ENCODE measurements at regions not wholly inside any gene's neighbourhood (a gene's known extent, or its start where the extent isn't known, plus 50 kb on each side); places are given as distances from the start of the nearest gene placed in this dataset.

DNA sequence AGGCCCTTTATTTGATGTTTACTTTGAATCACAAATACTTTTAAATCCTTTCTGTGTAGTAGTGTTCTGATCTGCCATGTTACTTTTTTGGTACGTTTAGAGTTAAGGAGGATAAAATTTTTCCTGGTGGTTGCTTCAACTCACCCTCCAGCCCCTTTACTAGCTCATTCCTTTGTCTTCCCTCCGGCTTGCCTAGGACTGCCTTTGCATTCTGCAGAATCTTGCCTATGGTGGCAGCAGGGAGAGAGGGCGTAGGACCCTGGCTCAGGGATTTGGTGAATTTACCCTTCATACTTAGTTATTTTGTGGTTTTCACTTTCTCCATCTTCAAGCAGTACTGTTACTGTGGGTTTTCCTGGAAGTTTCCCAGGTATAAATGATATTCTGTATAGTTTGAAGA lies 833.5 kb downstream of the XPNPEP1 start:
- no peak overlapping the region for H3K27ac ChIP-seq (ENCODE audit: low read depth, low read length)
- ChIA-PET CTCF (ENCODE audit: partially characterized antibody) (no interaction called here), POLR2A (ENCODE audit: partially characterized antibody) (no interaction called here)
- intact Hi-C loops (cut with micrococcal nuclease), result no loop called here
- H3K27me3 ChIP-seq (ENCODE audit: insufficient read depth, low read length), result no peaks in the 10 kb centered on the region
- Mint-ChIP-seq H3K36me3 (no peaks in the 10 kb centered on the region), H3K4me3 (no peak overlapping the region), H3K9me3 (peaks cover 0 to 14% (median 2%) of the 10 kb centered on the region in 8 donors), H3K4me1 (no peaks in the 10 kb centered on the region), H3K27me3 (no peaks in the 10 kb centered on the region), H3K27ac (no peak overlapping the region)
- H3K36me3 ChIP-seq (ENCODE audit: insufficient read depth, low read length), result no peaks in the 10 kb centered on the region
- H3K4me3 ChIP-seq (ENCODE audit: low read length in 2 of 2), result no peak overlapping the region
- peaks cover 0 to 6% of the 10 kb centered on the region in 2 donors for H3K9me3 ChIP-seq (ENCODE audit: control insufficient read depth in 1 of 2, low read length in 2 of 2)
- no peaks in the 10 kb centered on the region for H3K4me1 ChIP-seq (ENCODE audit: insufficient read depth, low read length)
- DNase-seq, result no peak

DNA sequence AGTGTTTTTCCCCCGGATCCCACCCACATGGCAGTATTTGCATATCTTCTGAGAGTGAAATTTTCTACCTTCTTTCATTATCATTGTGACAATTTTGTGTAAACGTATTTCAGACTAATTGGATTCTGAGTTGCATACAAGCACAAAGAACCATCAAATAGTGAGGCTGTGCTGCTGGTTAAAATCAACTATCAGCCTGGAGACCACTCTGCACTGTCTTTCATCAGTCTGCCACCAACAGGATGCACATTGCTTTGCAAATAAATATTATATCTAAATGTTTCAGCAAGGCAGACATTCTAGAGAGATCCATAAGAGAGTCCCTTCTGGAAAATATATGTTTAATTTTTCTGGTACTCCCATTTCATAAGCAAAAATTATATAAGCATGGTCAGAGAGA lies 851.8 kb downstream of the XPNPEP1 start:
- no peaks in the 10 kb centered on the region for H3K36me3 ChIP-seq (ENCODE audit: insufficient read depth, low read length)
- H3K4me1 ChIP-seq (ENCODE audit: insufficient read depth, low read length), result no peaks in the 10 kb centered on the region
- H3K27ac Mint-ChIP-seq, result no peak overlapping the region
- POLR2A ChIA-PET (ENCODE audit: partially characterized antibody), result no interaction called here
- no peak overlapping the region for H3K4me3 Mint-ChIP-seq
- H3K9me3 ChIP-seq (ENCODE audit: control insufficient read depth in 1 of 2, low read length in 2 of 2), result no peaks in the 10 kb centered on the region
- H3K36me3 Mint-ChIP-seq, result no peaks in the 10 kb centered on the region
- no peaks in the 10 kb centered on the region for H3K27me3 Mint-ChIP-seq
- H3K27me3 ChIP-seq (ENCODE audit: insufficient read depth, low read length), result no peaks in the 10 kb centered on the region
- CTCF ChIA-PET (ENCODE audit: partially characterized antibody), result no interaction called here
- no peak for DNase-seq
- H3K4me1 Mint-ChIP-seq, result no peaks in the 10 kb centered on the region
- H3K4me3 ChIP-seq (ENCODE audit: low read length in 2 of 2), result no peak overlapping the region
- H3K27ac ChIP-seq (ENCODE audit: low read depth, low read length), result no peak overlapping the region
- peaks cover 0 to 8% (median 2%) of the 10 kb centered on the region in 8 donors for H3K9me3 Mint-ChIP-seq
- intact Hi-C loops (cut with micrococcal nuclease), result no loop called here

DNA sequence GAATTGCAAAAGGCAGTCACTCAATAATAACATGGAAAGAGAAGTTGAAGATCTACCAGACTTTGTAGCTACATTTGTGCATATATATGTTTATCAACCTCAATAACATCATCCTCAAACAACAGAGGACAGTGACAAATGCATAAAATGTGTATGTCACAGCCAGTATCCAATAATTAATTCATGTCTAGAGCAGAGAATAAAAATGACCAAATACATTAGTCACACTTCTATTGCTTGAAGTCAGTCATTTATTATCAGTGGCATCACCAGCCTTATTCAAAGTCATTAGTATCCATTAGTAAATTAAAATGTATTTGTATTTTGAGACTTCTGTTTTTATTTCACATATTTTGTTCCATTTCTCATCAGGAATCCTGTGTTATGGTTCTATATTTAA lies 852.8 kb downstream of the XPNPEP1 start:
- H3K4me3 ChIP-seq (ENCODE audit: low read length in 2 of 2), result no peak overlapping the region
- H3K9me3 Mint-ChIP-seq, result peaks cover 0 to 8% (median 4%) of the 10 kb centered on the region in 8 donors

DNA sequence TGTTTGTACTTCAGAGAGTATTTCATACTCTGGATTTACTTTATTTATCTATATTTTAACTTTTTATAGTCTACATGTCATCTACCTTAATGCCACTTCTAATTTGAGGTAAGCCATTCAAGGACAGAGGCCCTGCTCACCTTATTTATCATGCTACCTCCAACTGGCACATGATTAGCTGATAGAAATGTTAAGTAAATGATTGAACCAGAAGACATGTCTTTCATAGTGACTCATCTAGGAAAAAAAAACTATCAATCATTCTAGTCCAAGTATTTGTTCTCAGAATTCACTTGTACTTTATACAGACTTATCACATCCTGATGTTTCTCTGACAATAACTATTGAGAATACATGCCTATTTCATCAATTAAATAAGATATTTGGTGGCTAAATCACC lies 856.3 kb downstream of the XPNPEP1 start:
- intact Hi-C loops (cut with micrococcal nuclease), result no loop called here
- H3K27me3 Mint-ChIP-seq, result no peaks in the 10 kb centered on the region
- DNase-seq, result no peak
- Histone ChIP-seq H3K27me3 (ENCODE audit: insufficient read depth, low read length) (no peaks in the 10 kb centered on the region), H3K27ac (ENCODE audit: low read depth, low read length) (no peak overlapping the region), H3K4me3 (ENCODE audit: low read length in 2 of 2) (no peak overlapping the region), H3K36me3 (ENCODE audit: insufficient read depth, low read length) (no peaks in the 10 kb centered on the region), H3K4me1 (ENCODE audit: insufficient read depth, low read length) (no peaks in the 10 kb centered on the region), H3K9me3 (ENCODE audit: control insufficient read depth in 1 of 2, low read length in 2 of 2) (no peaks in the 10 kb centered on the region)
- CTCF ChIA-PET (ENCODE audit: partially characterized antibody), result no interaction called here
- POLR2A ChIA-PET (ENCODE audit: partially characterized antibody), result no interaction called here
- no peak overlapping the region for H3K27ac Mint-ChIP-seq
- no peak overlapping the region for H3K4me3 Mint-ChIP-seq
- no peaks in the 10 kb centered on the region for H3K4me1 Mint-ChIP-seq
- no peaks in the 10 kb centered on the region for H3K36me3 Mint-ChIP-seq
- H3K9me3 Mint-ChIP-seq, result peaks cover 0 to 14% (median 6%) of the 10 kb centered on the region in 8 donors

More for the DNA sequence above, 852.8 kb downstream of the XPNPEP1 start:
- CTCF ChIA-PET (ENCODE audit: partially characterized antibody), result no interaction called here
- DNase-seq, result no peak
- intact Hi-C loops (cut with micrococcal nuclease), result no loop called here
- H3K36me3 Mint-ChIP-seq, result no peaks in the 10 kb centered on the region
- Histone ChIP-seq H3K36me3 (ENCODE audit: insufficient read depth, low read length) (no peaks in the 10 kb centered on the region), H3K27me3 (ENCODE audit: insufficient read depth, low read length) (no peaks in the 10 kb centered on the region), H3K9me3 (ENCODE audit: control insufficient read depth in 1 of 2, low read length in 2 of 2) (no peaks in the 10 kb centered on the region), H3K27ac (ENCODE audit: low read depth, low read length) (no peak overlapping the region), H3K4me1 (ENCODE audit: insufficient read depth, low read length) (no peaks in the 10 kb centered on the region)
- POLR2A ChIA-PET (ENCODE audit: partially characterized antibody), result no interaction called here
- H3K4me1 Mint-ChIP-seq, result no peaks in the 10 kb centered on the region
- H3K4me3 Mint-ChIP-seq, result no peak overlapping the region
- no peak overlapping the region for H3K27ac Mint-ChIP-seq
- no peaks in the 10 kb centered on the region for H3K27me3 Mint-ChIP-seq

DNA sequence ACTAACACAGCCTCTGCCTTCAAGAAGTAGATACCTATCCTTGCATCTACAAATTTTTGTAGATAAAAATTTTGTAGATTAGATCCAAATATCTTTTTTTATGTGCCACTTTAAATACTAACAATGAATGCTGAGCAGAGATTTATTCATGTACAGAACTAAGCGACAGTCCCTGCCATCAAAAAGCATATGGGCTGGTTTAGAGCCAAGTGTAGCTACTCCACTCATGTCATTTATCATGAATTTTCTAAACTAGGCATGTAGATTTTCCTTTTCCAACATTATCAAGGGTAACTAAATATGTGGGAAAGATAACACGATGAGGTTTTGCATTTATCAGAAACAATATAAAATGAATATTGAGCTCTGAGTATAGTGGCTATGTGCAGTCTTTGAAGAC lies 857.5 kb downstream of the XPNPEP1 start:
- Histone ChIP-seq H3K4me3 (ENCODE audit: low read length in 2 of 2) (no peak overlapping the region), H3K36me3 (ENCODE audit: insufficient read depth, low read length) (no peaks in the 10 kb centered on the region), H3K27me3 (ENCODE audit: insufficient read depth, low read length) (no peaks in the 10 kb centered on the region), H3K9me3 (ENCODE audit: control insufficient read depth in 1 of 2, low read length in 2 of 2) (no peaks in the 10 kb centered on the region), H3K27ac (ENCODE audit: low read depth, low read length) (no peak overlapping the region), H3K4me1 (ENCODE audit: insufficient read depth, low read length) (no peaks in the 10 kb centered on the region)
- no peak for DNase-seq
- Mint-ChIP-seq H3K27ac (no peak overlapping the region), H3K36me3 (no peaks in the 10 kb centered on the region), H3K9me3 (peaks cover 0 to 14% (median 5%) of the 10 kb centered on the region in 8 donors), H3K4me3 (no peak overlapping the region), H3K4me1 (no peaks in the 10 kb centered on the region), H3K27me3 (no peaks in the 10 kb centered on the region)
- intact Hi-C loops (cut with micrococcal nuclease), result no loop called here
- CTCF ChIA-PET (ENCODE audit: partially characterized antibody), result interaction anchor here (0.9 kb wide), 1 partner anchor 13 kb away, joined by 3 read pairs; no protein-coding TSS in a partner anchor
- POLR2A ChIA-PET (ENCODE audit: partially characterized antibody), result no interaction called here

DNA sequence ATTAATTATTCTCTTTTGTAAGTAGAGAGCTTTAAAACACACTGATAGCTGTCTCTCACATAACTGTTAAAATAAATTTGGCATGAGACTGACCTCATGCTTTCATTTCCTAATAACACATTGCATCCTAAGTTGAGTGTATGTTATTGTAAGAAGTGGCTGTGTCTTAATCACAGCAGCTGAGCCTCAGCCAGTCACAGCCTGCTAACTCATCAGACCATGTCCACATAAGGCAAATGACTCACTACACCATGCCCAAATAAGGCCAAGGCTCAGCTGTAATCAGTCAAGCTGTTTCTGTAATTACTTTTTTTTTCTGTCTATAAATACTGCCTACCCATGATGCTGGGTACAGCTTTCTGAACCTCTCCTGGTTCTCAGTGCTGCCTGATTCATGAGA lies 860.9 kb downstream of the XPNPEP1 start:
- no peak overlapping the region for H3K4me3 Mint-ChIP-seq
- peaks cover 0 to 11% (median 5%) of the 10 kb centered on the region in 8 donors for H3K9me3 Mint-ChIP-seq
- CTCF ChIA-PET (ENCODE audit: partially characterized antibody), result no interaction called here
- no peak for DNase-seq
- no peak overlapping the region for H3K4me3 ChIP-seq (ENCODE audit: low read length in 2 of 2)
- intact Hi-C loops (cut with micrococcal nuclease), result no loop called here
- no peaks in the 10 kb centered on the region for H3K36me3 Mint-ChIP-seq
- no peaks in the 10 kb centered on the region for H3K4me1 Mint-ChIP-seq
- no peaks in the 10 kb centered on the region for H3K27me3 ChIP-seq (ENCODE audit: insufficient read depth, low read length)
- H3K36me3 ChIP-seq (ENCODE audit: insufficient read depth, low read length), result no peaks in the 10 kb centered on the region
- H3K9me3 ChIP-seq (ENCODE audit: control insufficient read depth in 1 of 2, low read length in 2 of 2), result no peaks in the 10 kb centered on the region
- H3K27me3 Mint-ChIP-seq, result no peaks in the 10 kb centered on the region
- no peaks in the 10 kb centered on the region for H3K4me1 ChIP-seq (ENCODE audit: insufficient read depth, low read length)
- H3K27ac ChIP-seq (ENCODE audit: low read depth, low read length), result no peak overlapping the region
- no peak overlapping the region for H3K27ac Mint-ChIP-seq
- POLR2A ChIA-PET (ENCODE audit: partially characterized antibody), result no interaction called here

DNA sequence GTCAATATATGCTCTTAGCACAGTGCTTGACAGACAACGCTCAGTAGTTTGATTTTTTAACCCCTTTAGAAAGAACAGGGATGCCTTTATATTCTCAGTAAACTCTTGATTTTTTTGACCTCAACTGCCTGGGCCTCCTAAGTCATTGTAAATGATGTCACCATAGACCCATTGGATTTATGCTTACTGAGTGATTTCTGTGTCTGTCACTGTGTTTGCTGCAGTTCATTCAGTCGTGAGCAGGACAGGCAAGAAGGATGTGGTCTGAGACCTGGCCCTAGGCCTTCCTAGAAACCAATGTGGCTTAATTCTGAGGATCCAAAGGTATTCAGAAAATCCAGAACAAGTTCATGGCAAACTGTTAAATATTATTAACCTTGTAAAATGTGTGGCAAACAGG lies 868.1 kb downstream of the XPNPEP1 start:
- ChIA-PET POLR2A (ENCODE audit: partially characterized antibody) (no interaction called here), CTCF (ENCODE audit: partially characterized antibody) (no interaction called here)
- H3K9me3 Mint-ChIP-seq, result peaks cover 0 to 10% (median 4%) of the 10 kb centered on the region in 8 donors
- no peak for DNase-seq
- no peaks in the 10 kb centered on the region for H3K27me3 Mint-ChIP-seq
- no peaks in the 10 kb centered on the region for H3K27me3 ChIP-seq (ENCODE audit: insufficient read depth, low read length)
- intact Hi-C loops (cut with micrococcal nuclease), result no loop called here
- no peak overlapping the region for H3K4me3 Mint-ChIP-seq
- no peaks in the 10 kb centered on the region for H3K9me3 ChIP-seq (ENCODE audit: control insufficient read depth in 1 of 2, low read length in 2 of 2)
- no peaks in the 10 kb centered on the region for H3K36me3 Mint-ChIP-seq
- H3K4me1 Mint-ChIP-seq, result no peaks in the 10 kb centered on the region
- no peak overlapping the region for H3K27ac Mint-ChIP-seq
- H3K4me1 ChIP-seq (ENCODE audit: insufficient read depth, low read length), result no peaks in the 10 kb centered on the region
- no peak overlapping the region for H3K27ac ChIP-seq (ENCODE audit: low read depth, low read length)
- no peak overlapping the region for H3K4me3 ChIP-seq (ENCODE audit: low read length in 2 of 2)
- no peaks in the 10 kb centered on the region for H3K36me3 ChIP-seq (ENCODE audit: insufficient read depth, low read length)

DNA sequence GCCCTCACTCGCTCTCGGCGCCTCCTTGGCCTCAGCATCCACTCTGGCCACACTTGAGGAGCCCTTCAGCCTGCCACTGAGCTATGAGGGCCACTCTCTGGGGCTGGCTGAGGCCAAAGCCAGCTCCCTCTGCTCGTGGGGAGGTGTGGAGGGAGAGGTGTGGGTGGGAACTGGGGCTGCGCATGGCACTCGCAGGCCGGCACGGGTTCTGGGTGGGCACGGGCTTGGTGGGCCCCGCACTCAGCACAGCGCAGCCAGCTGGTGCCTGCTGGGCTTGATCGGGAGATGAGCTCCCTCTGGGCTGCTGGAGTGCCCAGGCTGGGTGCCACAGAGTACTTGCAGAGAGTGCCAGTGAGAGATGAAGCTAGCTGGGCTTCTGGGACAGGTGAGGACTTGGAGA lies 875.5 kb downstream of the XPNPEP1 start:
- H3K9me3 Mint-ChIP-seq, result peaks cover 2 to 20% (median 8%) of the 10 kb centered on the region in 8 donors
- no peaks in the 10 kb centered on the region for H3K27me3 Mint-ChIP-seq

More for the DNA sequence above, 875.5 kb downstream of the XPNPEP1 start:
- no peaks in the 10 kb centered on the region for H3K27me3 ChIP-seq (ENCODE audit: insufficient read depth, low read length)
- no peak overlapping the region for H3K27ac ChIP-seq (ENCODE audit: low read depth, low read length)
- Mint-ChIP-seq H3K27ac (no peak overlapping the region), H3K36me3 (no peaks in the 10 kb centered on the region), H3K4me1 (no peaks in the 10 kb centered on the region), H3K4me3 (no peak overlapping the region)
- CTCF ChIA-PET (ENCODE audit: partially characterized antibody), result no interaction called here
- intact Hi-C loops (cut with micrococcal nuclease), result no loop called here
- H3K4me3 ChIP-seq (ENCODE audit: low read length in 2 of 2), result no peak overlapping the region
- DNase-seq, result no peak
- POLR2A ChIA-PET (ENCODE audit: partially characterized antibody), result no interaction called here
- H3K4me1 ChIP-seq (ENCODE audit: insufficient read depth, low read length), result no peaks in the 10 kb centered on the region
- H3K36me3 ChIP-seq (ENCODE audit: insufficient read depth, low read length), result no peaks in the 10 kb centered on the region
- H3K9me3 ChIP-seq (ENCODE audit: control insufficient read depth in 1 of 2, low read length in 2 of 2), result no peaks in the 10 kb centered on the region
